Middle frontal gyrus (tissue), 1 donor: ENCODE measurements at regions not wholly inside any gene's neighbourhood (a gene's known extent, or its start where the extent isn't known, plus 50 kb on each side); places are given as distances from the start of the nearest gene placed in this dataset.
"Not testable (repeated sequence)": the region's sequence is repeated elsewhere in the genome, so short reads cannot be mapped to it uniquely, and the experiment has no call there.

Source experiments
- DNase-seq: peaks from one replicate; pipeline ENCODE4 v3.0.0-alpha.2; 2015; ENCODE audit warnings: low spot score; ENCODE audit errors: extremely low spot score

- no peak for DNase-seq
Measured at GRCh38 chr15:95626501-95627361, 703.8 kb upstream of the NR2F2 start.

DNA sequence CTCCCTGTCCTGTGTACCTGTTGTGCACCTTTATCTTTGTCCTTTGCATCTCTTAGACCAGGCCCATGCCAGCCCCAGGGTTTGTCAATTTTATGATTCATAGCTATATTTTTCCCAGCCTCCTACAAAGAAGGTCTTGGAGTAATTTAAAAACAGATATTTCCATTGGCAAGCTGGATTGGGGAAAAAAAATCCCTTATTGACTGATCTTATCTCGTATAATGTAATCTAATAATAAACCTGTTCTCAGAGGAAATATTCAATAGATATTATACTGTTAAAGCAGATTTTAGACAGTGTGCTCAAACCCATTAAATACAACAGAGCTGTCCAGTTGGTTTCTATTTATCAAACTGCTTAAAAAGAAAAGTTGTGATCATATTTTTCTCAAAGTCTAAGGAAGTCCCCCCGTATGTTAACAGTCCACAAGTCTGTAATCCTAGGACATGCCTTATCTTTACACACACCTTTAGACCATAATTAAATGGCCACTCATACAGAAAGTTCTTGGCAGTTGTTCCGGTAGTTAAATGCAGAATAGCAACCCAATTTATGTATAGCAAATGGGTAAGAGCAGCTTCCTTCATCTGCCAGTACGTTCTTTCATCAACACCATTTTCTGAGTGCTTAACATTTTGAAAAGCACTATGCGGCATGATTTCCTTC, 700.9 kb upstream of the NR2F2 start:
- DNase-seq = no peak

DNA sequence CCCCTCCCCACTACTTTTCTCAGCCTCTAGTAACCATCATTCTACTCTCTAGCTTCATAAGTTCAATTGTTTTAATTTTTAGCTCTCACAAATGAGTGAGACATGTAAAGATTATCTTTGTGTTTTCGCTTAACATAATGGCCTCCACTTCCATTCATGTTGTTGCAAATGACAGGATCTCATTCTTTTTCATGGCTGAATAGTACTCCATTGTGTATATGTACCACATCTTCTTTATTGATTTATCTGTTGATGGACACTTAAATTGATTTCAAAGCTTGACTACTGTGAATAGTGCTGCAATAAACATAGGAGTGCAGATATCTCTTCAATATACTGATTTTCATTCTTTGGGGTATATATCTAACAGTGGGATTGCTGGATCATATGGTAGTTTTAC, 699.8 kb upstream of the NR2F2 start:
- no peak for DNase-seq

GRCh38 chr15:95635666-95636065, 694.8 kb upstream of the NR2F2 start:
- no peak for DNase-seq

GRCh38 chr15:95636107-95636506, 694.4 kb upstream of the NR2F2 start:
- no peak for DNase-seq

DNA sequence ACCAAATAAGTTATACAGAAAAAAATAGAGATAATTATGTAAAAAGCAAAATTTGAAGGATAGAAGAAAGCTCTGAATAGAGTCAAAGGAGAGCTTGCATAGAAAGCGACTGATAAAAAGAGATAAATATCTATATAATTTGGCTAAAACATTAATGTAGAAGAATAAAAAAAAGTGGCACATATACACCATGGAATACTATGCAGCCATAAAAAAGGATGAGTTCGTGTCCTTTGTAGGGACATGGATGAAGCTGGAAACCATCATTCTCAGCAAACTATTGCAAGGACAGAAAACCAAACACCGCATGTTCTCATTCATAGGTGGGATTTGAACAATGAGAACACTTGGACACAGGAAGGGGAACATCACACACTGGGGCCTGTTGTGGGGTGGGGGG, 693.3 kb upstream of the NR2F2 start:
- DNase-seq = not testable (repeated sequence)

GRCh38 chr15:95639208-95639607, 691.3 kb upstream of the NR2F2 start:
- DNase-seq = no peak

GRCh38 chr15:95644100-95644875, 686.2 kb upstream of the NR2F2 start:
- no peak for DNase-seq

GRCh38 chr15:95645791-95646338, 684.6 kb upstream of the NR2F2 start:
- no peak for DNase-seq

GRCh38 chr15:95646484-95647273, 683.8 kb upstream of the NR2F2 start:
- no peak for DNase-seq

- no peak for DNase-seq
Measured at GRCh38 chr15:95647531-95648277, 682.8 kb upstream of the NR2F2 start.

DNA sequence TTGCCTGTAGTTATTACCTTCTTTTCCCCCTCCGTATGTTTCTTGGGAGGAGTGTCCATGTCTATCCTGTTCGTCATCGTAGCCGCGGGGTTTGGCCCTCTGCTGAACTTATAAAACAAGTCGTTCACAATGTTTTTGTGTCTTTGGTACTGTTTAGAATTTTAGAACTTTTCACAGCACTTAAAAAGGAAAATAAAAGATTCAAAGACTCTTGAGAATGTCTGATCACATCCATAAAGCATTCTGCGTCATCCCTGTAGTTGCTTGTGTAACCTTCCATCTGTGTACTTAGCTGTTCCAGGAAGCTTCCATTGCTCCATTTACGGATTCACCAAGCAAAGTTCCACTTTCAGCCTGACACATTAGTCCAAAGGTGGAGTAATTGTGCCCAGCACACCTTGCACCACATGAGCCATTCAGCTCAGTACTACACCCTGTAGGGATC, 677.1 kb upstream of the NR2F2 start:
- DNase-seq = no peak

- no peak for DNase-seq
Measured at GRCh38 chr15:95655089-95655607, 675.4 kb upstream of the NR2F2 start.

DNA sequence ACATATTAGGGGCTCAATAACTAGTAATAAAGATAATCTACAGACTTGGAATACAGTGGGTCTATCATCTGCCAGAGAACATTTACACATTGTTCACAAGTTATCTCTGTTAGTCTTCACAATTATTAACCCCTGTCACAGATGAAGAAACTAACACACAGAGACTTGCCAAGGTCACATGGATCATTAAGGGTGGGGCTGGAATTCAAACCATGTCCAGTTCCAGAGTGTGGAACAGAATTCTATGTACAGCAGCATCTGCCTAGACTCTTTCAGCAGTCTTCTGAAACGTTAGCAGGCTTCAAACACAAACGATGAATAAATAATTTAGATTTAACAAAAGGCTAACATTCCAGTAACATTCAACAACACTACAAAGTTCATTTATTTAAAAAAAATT, 673.9 kb upstream of the NR2F2 start:
- no peak for DNase-seq

- DNase-seq = no peak
Measured at GRCh38 chr15:95658799-95659198, 671.7 kb upstream of the NR2F2 start.

GRCh38 chr15:95659656-95660055, 670.8 kb upstream of the NR2F2 start:
- no peak for DNase-seq

DNA sequence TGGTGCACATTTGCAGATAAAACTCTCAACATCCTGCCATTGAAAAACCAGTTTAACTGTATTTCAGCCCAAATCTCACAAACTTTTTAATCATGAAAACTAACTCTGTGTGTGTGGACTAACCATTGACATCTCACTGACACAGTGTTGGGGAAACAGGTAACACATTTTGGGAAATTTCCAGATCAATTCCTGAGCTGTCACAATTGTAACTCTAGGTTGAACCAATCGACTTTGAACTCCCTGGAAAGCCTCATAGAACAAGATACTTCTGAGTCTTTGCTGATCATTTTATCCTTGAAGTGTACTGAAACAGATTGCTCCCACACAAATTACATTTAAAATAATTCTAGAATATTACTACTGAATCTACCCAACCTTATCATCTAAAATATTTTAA, 667.9 kb upstream of the NR2F2 start:
- DNase-seq = no peak

DNA sequence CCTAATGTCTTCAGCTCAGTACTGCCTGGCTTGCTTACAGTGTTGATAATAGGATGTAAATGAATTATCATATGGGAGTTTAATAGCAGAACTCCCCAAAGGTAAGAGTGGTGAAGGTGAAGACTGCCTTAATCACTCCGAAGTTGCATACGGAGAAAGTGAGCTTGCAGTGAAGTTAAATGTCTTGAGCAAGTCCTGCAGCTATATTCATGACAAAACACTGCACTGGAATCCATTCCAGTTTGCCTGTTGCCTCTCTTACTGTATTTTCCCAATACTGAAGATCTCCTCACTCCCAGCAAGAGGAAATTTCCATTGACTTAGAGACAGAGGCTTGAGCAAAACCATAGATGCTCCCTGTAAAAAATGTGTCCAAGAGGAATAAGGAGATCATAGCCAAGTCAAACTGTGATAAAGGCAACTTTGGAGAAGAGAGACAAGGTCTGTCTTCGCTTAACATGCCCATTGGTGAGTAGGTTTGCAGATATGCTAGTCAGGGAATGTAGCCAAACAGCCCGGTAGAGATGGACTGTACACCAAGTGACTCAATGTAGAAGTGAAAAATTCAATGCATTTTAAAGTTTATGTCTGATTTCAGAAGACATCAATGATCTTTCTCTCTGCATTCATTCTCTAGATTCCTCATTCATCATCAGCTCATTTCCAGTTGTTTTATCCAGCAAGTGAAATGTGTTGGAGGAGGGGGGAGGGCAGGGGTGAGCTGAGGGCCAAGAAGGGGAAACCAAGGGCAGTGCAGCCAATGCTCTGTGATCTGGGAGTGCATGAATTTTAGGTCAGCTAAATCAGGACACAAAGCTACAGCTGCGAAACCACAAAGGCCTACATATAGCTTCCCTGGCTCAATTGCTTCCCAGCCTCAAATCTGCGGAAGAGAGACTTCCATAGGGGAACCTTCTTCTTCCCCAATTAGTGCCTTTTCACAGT, 667.1 kb upstream of the NR2F2 start:
- no peak for DNase-seq

DNA sequence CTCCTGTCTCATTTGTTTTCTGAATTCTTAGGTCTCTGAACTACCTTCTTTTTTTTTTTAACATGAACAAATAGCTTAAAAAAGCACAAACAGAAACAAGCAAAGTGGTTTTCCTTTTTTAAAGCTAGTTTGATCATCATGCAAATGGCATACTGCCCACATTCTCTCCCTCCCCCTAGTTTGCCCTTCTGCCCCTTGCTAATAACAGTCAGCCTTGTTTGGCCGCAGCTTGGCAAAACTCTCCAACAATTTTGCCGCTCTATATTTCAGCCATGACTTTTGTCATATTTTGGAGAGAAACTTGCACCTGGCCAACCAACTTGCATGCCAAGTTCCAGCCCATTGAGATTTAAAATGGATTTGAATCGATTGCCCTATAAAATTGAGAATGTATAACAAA, 666.0 kb upstream of the NR2F2 start:
- DNase-seq = no peak
